NCI-H2227 treated with DMSO at 0.1 percent for 48 hours (cell line): ENCODE measurements at regions not wholly inside any gene's neighbourhood (a gene's known extent, or its start where the extent isn't known, plus 50 kb on each side); places are given as distances from the start of the nearest gene placed in this dataset.

ENCODE experiments used
- DNase-seq: peaks from one replicate; lab custom pipeline; 2025; lab: John Stamatoyannopoulos, UW

DNA sequence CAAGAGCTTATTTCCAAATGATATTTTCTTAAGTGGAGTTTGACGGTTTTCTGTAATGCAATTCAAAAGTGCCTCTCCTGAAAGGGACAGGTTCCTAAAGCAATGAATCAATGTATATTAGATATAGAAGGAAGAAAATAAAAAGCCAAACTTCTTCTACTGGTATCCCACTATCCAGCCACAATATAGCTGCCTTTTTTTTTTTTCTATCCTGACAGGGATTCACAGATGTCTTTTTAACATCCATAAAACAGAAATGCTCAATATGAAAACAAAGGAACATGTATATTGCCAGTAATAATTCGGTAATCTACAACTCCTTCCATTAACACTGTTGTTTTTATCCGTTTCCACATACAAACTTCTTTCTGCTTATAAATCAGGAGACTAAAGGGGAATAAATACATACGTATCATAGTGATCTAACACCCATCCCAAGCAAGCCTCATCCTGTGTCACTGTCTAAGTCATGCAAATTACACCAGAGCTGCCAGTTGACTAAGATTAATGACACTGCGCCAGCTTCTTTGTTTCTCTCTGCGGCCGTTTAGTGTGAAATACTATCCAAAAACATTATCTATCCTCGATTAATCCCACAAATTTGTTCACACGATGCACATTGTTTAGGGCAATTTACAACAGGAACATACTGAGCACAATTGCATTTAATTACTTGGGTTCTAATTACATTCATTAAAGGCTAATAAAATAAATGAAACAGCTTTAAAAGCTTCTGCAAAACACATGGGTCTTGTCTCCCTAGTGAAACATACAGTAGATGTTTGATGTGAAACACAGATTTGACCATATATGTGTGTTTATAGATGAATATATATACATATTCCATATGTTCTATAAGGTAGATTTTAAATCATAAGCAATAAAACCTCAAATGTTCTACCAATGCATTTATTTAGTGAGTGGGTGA lies 51.9 kb upstream of the CDIN1 start:
- DNase-seq, result no peak

DNA sequence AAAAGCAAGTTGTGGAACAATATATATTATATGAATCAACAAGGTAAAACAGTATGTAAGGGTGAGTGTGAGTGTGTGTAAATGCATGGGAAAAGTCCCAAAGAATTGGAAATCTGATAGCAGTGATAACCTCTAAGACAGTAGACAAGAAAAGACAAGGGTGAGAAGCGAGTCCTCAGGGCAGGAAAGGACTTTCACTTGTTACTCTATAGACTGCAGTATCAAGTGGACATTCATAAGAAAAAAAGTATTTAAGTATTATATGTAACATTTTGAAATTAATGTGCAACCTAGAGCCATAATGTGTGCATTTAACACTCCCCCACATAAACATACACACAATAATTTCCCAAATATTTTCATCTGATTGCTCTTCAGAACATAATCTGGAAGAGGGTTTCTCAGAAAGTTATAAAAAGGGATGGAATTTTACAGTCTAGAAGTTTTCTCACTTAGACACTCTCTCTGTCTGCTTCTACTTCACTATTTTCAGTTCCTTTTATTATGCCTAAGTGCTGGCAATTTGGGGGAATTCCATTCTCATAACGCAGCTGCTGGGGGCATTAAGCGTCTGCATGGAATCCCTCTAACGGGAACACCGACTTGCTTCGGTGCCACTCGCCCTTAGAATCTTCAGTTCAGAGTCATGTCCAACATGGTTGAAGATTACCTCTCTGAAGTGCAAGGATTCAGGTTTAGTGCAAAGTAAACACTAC lies 50.0 kb upstream of the CDIN1 start:
- no peak for DNase-seq
